ENCODE measurements at regions not wholly inside any gene's neighbourhood (a gene's known extent, or its start where the extent isn't known, plus 50 kb on each side); places are given as distances from the start of the nearest gene placed in this dataset.

GRCh38 chr1:87806379-87807094 lies 477.9 kb downstream of the LMO4 start:
- TF ChIP-seq CTCF (IDR thresholded peaks at IDR 0.05; ENCODE audit: low read length) (no peak), EZH2 (IDR thresholded peaks at IDR 0.05; ENCODE audit: borderline replicate concordance, low read length) (no peak)

Data from OCI-LY1 (cell line).